Peyer's patch (tissue), 4 donors: ENCODE measurements at regions not wholly inside any gene's neighbourhood (a gene's known extent, or its start where the extent isn't known, plus 50 kb on each side); places are given as distances from the start of the nearest gene placed in this dataset.
"Not testable (repeated sequence)": the region's sequence is repeated elsewhere in the genome, so short reads cannot be mapped to it uniquely, and the experiment has no call there.

Experiments
- DNase-seq, 3 donors: peaks; one replicate each; pipeline ENCODE4 v3.0.0-alpha.2; 2017 to 2019
- H3K27ac ChIP-seq, 4 donors: fragments of 200-600 bp; sonication (generic); one replicate each; pipeline ENCODE4 v1.5.1; 2016 to 2019
- H3K27me3 ChIP-seq, 2 donors: fragments of 200-600 bp; sonication (generic); one replicate each; pipeline ENCODE4 v1.5.1; 2019
- H3K36me3 ChIP-seq, 3 donors: fragments of 200-600 bp; sonication (generic); one replicate each; pipeline ENCODE4 v1.5.1; 2016 to 2019
- H3K4me1 ChIP-seq, 4 donors: fragments of 200-600 bp; sonication (generic); one replicate each; pipeline ENCODE4 v1.5.1; 2016 to 2019
- H3K4me3 ChIP-seq, 4 donors: fragments of 200-600 bp; sonication (generic); 1 replicate in 3 of 4; 2 replicates in 1 of 4; pipeline ENCODE4 v1.5.1; 2016 to 2019; ENCODE audit warnings: mild to moderate bottlenecking in 1 of 4
- H3K9me3 ChIP-seq, 4 donors: fragments of 200-600 bp; sonication (generic); one replicate each; pipeline ENCODE4 v1.5.1; 2016 to 2019; ENCODE audit warnings: mild to moderate bottlenecking in 1 of 4
- CTCF ChIP-seq, 6 experiments: fragments of 450-650 bp in 4 of 6; fragments of 200-600 bp in 2 of 6; sonication (generic) in 1 of 6; IDR thresholded peaks; one replicate each; pipeline ENCODE4 v1.5.1; 2017 to 2019; ENCODE audit warnings: antibody characterized with exemption in 6 of 6, mild to moderate bottlenecking in 3 of 6, moderate library complexity in 1 of 6
- POLR2A ChIP-seq, 2 donors: fragments of 450-650 bp; IDR thresholded peaks; one replicate each; pipeline ENCODE4 v1.5.1; 2017; ENCODE audit warnings: antibody characterized with exemption in 2 of 2, mild to moderate bottlenecking in 2 of 2, moderate library complexity in 2 of 2

- no peaks in the 10 kb centered on the region for H3K4me1 ChIP-seq
- TF ChIP-seq CTCF (IDR thresholded peaks at IDR 0.05): no peak
- TF ChIP-seq POLR2A (IDR thresholded peaks at IDR 0.05): no peak
- H3K27ac ChIP-seq: no peak overlapping the region
- no peaks in the 10 kb centered on the region for H3K9me3 ChIP-seq
- H3K4me3 ChIP-seq: no peak overlapping the region
- no peaks in the 10 kb centered on the region for H3K27me3 ChIP-seq
- DNase-seq: no peak
- H3K36me3 ChIP-seq: no peaks in the 10 kb centered on the region
Measured at GRCh38 chr16:61432421-61432820, 603.8 kb downstream of the CDH8 start.

DNA sequence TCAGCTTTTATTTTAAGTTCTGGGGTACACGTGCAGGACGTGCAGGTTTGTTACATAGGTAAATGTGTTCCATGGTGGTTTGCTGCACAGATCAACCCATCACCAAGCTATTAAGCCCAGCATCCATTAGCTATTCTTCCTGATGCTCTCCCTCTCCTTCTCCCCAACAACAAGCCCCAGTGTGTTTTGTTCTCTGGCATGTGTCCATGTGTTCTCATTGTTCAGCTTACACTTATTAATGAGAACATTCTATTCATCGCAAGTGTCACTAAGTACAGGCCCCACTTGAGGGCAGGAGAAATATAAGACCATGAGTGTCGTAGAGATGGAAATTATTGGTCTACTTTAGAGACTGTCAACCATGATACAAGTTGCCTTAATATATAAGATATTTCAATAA, 615.1 kb downstream of the CDH8 start:
- H3K36me3 ChIP-seq: no peaks in the 10 kb centered on the region
- DNase-seq: no peak
- TF ChIP-seq POLR2A (IDR thresholded peaks at IDR 0.05) (no peak), CTCF (IDR thresholded peaks at IDR 0.05) (no peak)
- H3K4me3 ChIP-seq: no peak overlapping the region
- H3K27ac ChIP-seq: no peak overlapping the region
- H3K9me3 ChIP-seq: peaks cover 0 to 4% (median 0%) of the 10 kb centered on the region in 4 donors
- H3K4me1 ChIP-seq: no peaks in the 10 kb centered on the region
- no peaks in the 10 kb centered on the region for H3K27me3 ChIP-seq

DNA sequence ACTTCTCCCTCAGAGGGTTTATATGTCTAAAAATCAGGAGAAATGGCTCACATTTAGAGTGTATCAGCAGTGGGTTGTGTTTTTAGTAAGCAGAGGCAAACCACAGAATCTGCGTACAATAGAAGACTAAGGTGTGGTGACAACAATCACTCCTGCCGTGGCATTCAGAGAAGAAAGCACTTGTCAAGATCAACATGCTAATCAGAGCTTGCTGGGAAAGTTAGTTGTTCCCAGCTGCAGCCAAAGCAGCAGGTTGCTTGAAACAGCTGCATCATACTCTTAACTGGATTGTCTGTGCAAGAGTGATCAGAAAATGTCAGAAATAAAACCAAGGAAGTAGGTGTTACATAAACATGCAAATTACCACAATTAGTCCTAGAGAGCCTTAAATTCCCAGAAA, 616.4 kb downstream of the CDH8 start:
- Histone ChIP-seq H3K4me3 (no peak overlapping the region), H3K4me1 (no peaks in the 10 kb centered on the region), H3K36me3 (no peaks in the 10 kb centered on the region), H3K9me3 (peaks cover 0 to 4% (median 0%) of the 10 kb centered on the region in 4 donors), H3K27ac (no peak overlapping the region), H3K27me3 (no peaks in the 10 kb centered on the region)
- no peak for DNase-seq
- TF ChIP-seq CTCF (IDR thresholded peaks at IDR 0.05): no peak
- TF ChIP-seq POLR2A (IDR thresholded peaks at IDR 0.05): no peak

- not testable (repeated sequence) for DNase-seq, H3K4me1 ChIP-seq, H3K27ac ChIP-seq, H3K36me3 ChIP-seq, H3K9me3 ChIP-seq, H3K27me3 ChIP-seq, H3K4me3 ChIP-seq
Measured at GRCh38 chr16:61418802-61419201, 617.4 kb downstream of the CDH8 start.

DNA sequence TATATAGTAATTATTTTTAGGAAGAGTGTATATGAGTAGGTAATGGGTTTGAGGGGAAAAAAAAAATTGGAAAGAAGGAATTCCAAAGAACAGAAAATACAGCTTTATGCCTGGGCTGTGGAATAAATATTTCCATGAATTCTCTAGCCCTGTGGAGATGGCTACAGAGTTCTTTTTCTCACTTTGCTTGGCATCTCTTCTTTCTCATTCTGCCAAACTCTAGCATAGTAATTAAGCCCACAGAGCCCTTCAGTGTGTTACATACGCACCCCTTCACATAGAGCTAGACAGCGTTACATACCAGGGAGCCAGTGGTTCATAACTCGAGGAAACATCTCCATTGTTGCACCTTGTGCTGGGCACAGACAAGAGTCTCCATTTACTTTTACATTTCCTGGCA, 621.1 kb downstream of the CDH8 start:
- Histone ChIP-seq H3K9me3 (peaks cover 0 to 4% (median 0%) of the 10 kb centered on the region in 4 donors), H3K27ac (no peak overlapping the region), H3K4me1 (no peaks in the 10 kb centered on the region), H3K4me3 (no peak overlapping the region), H3K27me3 (no peaks in the 10 kb centered on the region), H3K36me3 (no peaks in the 10 kb centered on the region)
- no peak for DNase-seq
- TF ChIP-seq CTCF (IDR thresholded peaks at IDR 0.05): no peak
- no peak for TF ChIP-seq POLR2A (IDR thresholded peaks at IDR 0.05)

DNA sequence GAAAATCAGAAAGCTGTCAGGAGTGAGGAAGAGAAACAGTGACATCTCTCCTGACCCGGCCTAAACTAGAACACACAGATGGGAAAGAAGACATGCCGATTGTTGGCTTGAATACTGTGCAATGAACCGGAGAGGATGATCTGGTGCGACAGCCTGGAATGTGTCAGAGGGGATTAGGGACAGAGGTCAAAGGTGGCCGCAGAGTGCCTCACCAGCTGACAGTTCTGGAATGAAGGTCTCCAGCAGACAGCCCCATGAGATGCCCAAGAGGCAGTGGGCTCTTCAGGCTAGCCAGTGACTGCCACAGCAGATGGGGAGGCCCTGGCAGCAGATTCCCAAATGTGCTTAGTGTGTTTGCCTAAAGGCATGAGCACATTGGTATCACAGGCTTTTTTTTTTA, 623.2 kb downstream of the CDH8 start:
- no peaks in the 10 kb centered on the region for H3K27me3 ChIP-seq
- TF ChIP-seq CTCF (IDR thresholded peaks at IDR 0.05): no peak
- no peak for TF ChIP-seq POLR2A (IDR thresholded peaks at IDR 0.05)
- H3K36me3 ChIP-seq: no peaks in the 10 kb centered on the region
- H3K4me1 ChIP-seq: no peaks in the 10 kb centered on the region
- H3K4me3 ChIP-seq: no peak overlapping the region
- H3K9me3 ChIP-seq: peaks cover 0 to 4% (median 0%) of the 10 kb centered on the region in 4 donors
- DNase-seq: no peak
- no peak overlapping the region for H3K27ac ChIP-seq
